ENCODE measurements at regions not wholly inside any gene's neighbourhood (a gene's known extent, or its start where the extent isn't known, plus 50 kb on each side); places are given as distances from the start of the nearest gene placed in this dataset.

- Histone ChIP-seq H4K20me1 (ENCODE audit: insufficient read depth) (no peaks in the 10 kb centered on the region), H3K27ac (ENCODE audit: low read length) (no peak overlapping the region), H3K9ac (ENCODE audit: low read length) (no peak overlapping the region), H3K36me3 (ENCODE audit: insufficient read depth, low read length) (no peaks in the 10 kb centered on the region), H3K27me3 (ENCODE audit: insufficient read depth, low read depth, low read length) (no peaks in the 10 kb centered on the region), H3F3A (ENCODE audit: insufficient read depth, low read length, poor library complexity, severe bottlenecking) (no peaks in the 10 kb centered on the region), H3K4me2 (ENCODE audit: low read length) (no peak overlapping the region), H3K79me2 (replicated peaks; ENCODE audit: insufficient read depth, low read length) (no peaks in the 10 kb centered on the region), H3K4me3 (ENCODE audit: low read length) (no peak overlapping the region), H2AFZ (ENCODE audit: low read depth, low read length) (no peak overlapping the region), H3K9me2 (ENCODE audit: insufficient read depth, low read length) (no peaks in the 10 kb centered on the region), H3K9me3 (ENCODE audit: low read length) (no peaks in the 10 kb centered on the region)
- TF ChIP-seq EP300 (conservative IDR thresholded peaks at IDR 0.05; ENCODE audit: poor library complexity, severe bottlenecking), result no peak
- TF ChIP-seq, protein P1, sequence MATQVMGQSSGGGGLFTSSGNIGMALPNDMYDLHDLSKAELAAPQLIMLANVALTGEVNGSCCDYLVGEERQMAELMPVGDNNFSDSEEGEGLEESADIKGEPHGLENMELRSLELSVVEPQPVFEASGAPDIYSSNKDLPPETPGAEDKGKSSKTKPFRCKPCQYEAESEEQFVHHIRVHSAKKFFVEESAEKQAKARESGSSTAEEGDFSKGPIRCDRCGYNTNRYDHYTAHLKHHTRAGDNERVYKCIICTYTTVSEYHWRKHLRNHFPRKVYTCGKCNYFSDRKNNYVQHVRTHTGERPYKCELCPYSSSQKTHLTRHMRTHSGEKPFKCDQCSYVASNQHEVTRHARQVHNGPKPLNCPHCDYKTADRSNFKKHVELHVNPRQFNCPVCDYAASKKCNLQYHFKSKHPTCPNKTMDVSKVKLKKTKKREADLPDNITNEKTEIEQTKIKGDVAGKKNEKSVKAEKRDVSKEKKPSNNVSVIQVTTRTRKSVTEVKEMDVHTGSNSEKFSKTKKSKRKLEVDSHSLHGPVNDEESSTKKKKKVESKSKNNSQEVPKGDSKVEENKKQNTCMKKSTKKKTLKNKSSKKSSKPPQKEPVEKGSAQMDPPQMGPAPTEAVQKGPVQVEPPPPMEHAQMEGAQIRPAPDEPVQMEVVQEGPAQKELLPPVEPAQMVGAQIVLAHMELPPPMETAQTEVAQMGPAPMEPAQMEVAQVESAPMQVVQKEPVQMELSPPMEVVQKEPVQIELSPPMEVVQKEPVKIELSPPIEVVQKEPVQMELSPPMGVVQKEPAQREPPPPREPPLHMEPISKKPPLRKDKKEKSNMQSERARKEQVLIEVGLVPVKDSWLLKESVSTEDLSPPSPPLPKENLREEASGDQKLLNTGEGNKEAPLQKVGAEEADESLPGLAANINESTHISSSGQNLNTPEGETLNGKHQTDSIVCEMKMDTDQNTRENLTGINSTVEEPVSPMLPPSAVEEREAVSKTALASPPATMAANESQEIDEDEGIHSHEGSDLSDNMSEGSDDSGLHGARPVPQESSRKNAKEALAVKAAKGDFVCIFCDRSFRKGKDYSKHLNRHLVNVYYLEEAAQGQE (IDR thresholded peaks at IDR 0.05; ENCODE audit: borderline replicate concordance), result no peak
- TF ChIP-seq SMC3 (conservative IDR thresholded peaks at IDR 0.05; ENCODE audit: poor library complexity), result no peak
These were observed 69.0 kb downstream of the DKK1 start for GRCh38 chr10:52383088-52383487.

DNA sequence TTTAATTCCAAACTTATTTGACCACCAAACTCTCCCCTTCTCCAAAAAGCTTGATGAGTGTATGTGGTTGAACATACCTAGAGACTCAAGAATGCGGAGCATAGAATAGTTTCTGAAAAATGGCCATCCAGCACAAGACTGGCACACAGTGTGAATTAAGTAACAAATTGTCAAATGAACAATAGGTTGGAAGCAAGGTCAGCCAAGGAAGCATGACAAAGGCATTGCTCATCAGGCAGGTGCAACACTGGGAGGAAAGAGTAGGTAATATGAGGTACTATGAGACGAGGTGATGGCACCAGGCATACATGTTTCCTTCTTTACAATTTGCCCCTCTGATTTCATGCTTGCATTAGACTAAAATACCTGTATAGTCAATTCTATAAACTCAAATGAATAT is 73.7 kb downstream of the DKK1 start:
- Histone ChIP-seq H3K27me3 (ENCODE audit: insufficient read depth, low read depth, low read length) (no peaks in the 10 kb centered on the region), H3K4me2 (ENCODE audit: low read length) (no peak overlapping the region), H3K9me3 (ENCODE audit: low read length) (no peaks in the 10 kb centered on the region), H2AFZ (ENCODE audit: low read depth, low read length) (no peak overlapping the region), H3K36me3 (ENCODE audit: insufficient read depth, low read length) (no peaks in the 10 kb centered on the region), H3F3A (ENCODE audit: insufficient read depth, low read length, poor library complexity, severe bottlenecking) (no peaks in the 10 kb centered on the region), H3K79me2 (replicated peaks; ENCODE audit: insufficient read depth, low read length) (no peaks in the 10 kb centered on the region), H4K20me1 (ENCODE audit: insufficient read depth) (no peaks in the 10 kb centered on the region), H3K9ac (ENCODE audit: low read length) (no peak overlapping the region), H3K27ac (ENCODE audit: low read length) (no peak overlapping the region), H3K4me3 (ENCODE audit: low read length) (no peak overlapping the region), H3K9me2 (ENCODE audit: insufficient read depth, low read length) (no peaks in the 10 kb centered on the region)
- TF ChIP-seq POLR2AphosphoS5 (IDR thresholded peaks at IDR 0.05) (no peak), EZH2 (IDR thresholded peaks at IDR 0.05; ENCODE audit: borderline replicate concordance, insufficient read depth, low read length, poor library complexity, severe bottlenecking) (no peak), MXI1 (conservative IDR thresholded peaks at IDR 0.05; ENCODE audit: poor library complexity, severe bottlenecking) (no peak), SMC3 (conservative IDR thresholded peaks at IDR 0.05; ENCODE audit: poor library complexity) (no peak), RAD21 (conservative IDR thresholded peaks at IDR 0.05) (no peak), TAF1 (IDR thresholded peaks at IDR 0.05; ENCODE audit: low read depth) (no peak), EP300 (conservative IDR thresholded peaks at IDR 0.05; ENCODE audit: poor library complexity, severe bottlenecking) (no peak)
- TF ChIP-seq, protein P1 (IDR thresholded peaks at IDR 0.05; ENCODE audit: borderline replicate concordance), result no peak
- TF ChIP-seq, protein P2, sequence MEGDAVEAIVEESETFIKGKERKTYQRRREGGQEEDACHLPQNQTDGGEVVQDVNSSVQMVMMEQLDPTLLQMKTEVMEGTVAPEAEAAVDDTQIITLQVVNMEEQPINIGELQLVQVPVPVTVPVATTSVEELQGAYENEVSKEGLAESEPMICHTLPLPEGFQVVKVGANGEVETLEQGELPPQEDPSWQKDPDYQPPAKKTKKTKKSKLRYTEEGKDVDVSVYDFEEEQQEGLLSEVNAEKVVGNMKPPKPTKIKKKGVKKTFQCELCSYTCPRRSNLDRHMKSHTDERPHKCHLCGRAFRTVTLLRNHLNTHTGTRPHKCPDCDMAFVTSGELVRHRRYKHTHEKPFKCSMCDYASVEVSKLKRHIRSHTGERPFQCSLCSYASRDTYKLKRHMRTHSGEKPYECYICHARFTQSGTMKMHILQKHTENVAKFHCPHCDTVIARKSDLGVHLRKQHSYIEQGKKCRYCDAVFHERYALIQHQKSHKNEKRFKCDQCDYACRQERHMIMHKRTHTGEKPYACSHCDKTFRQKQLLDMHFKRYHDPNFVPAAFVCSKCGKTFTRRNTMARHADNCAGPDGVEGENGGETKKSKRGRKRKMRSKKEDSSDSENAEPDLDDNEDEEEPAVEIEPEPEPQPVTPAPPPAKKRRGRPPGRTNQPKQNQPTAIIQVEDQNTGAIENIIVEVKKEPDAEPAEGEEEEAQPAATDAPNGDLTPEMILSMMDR (IDR thresholded peaks at IDR 0.05; ENCODE audit: poor library complexity, severe bottlenecking), result no peak

All from neural cell (in vitro differentiated cells).